Uterus (tissue), 2 donors: ENCODE measurements at regions not wholly inside any gene's neighbourhood (a gene's known extent, or its start where the extent isn't known, plus 50 kb on each side); places are given as distances from the start of the nearest gene placed in this dataset.

ENCODE experiments used
- POLR2A ChIP-seq, 2 donors: fragments of 450-650 bp; IDR thresholded peaks; one replicate each; pipeline ENCODE4 v1.6.1; 2016; ENCODE audit warnings: antibody characterized with exemption in 2 of 2, mild to moderate bottlenecking in 1 of 2, moderate library complexity in 1 of 2
- TF ChIP-seq, protein P1 (sequence below), 4 experiments: fragments of 200-600 bp in 2 of 4; fragments of 450-650 bp in 2 of 4; sonication (generic) in 2 of 4; IDR thresholded peaks; one replicate each; pipeline ENCODE4 v1.5.1; 2016 to 2019; ENCODE audit warnings: antibody characterized with exemption in 4 of 4, mild to moderate bottlenecking in 2 of 4, moderate library complexity in 1 of 4

DNA sequence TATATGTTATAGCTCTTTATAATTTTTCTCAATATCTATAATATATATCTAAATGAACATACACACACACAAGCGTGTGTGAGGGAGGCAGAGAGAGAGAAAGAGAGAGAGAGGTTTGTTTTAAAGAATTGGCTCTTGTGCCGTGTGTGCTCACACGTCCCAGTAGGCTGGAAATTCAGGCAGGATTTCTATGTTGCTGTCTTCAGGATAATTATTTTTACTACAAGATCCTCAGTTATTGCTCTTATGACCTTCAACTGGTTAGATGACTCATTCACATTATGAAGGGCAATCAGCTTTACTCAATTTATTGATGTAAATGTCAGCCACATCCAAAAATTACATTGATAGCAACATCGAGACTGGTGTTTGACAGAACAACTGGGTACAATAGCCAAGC is 1520.7 kb upstream of the PCDH7 start:
- TF ChIP-seq, protein P1, sequence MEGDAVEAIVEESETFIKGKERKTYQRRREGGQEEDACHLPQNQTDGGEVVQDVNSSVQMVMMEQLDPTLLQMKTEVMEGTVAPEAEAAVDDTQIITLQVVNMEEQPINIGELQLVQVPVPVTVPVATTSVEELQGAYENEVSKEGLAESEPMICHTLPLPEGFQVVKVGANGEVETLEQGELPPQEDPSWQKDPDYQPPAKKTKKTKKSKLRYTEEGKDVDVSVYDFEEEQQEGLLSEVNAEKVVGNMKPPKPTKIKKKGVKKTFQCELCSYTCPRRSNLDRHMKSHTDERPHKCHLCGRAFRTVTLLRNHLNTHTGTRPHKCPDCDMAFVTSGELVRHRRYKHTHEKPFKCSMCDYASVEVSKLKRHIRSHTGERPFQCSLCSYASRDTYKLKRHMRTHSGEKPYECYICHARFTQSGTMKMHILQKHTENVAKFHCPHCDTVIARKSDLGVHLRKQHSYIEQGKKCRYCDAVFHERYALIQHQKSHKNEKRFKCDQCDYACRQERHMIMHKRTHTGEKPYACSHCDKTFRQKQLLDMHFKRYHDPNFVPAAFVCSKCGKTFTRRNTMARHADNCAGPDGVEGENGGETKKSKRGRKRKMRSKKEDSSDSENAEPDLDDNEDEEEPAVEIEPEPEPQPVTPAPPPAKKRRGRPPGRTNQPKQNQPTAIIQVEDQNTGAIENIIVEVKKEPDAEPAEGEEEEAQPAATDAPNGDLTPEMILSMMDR (IDR thresholded peaks at IDR 0.05) = no peak
- TF ChIP-seq POLR2A (IDR thresholded peaks at IDR 0.05) = no peak
